ENCODE measurements at regions not wholly inside any gene's neighbourhood (a gene's known extent, or its start where the extent isn't known, plus 50 kb on each side); places are given as distances from the start of the nearest gene placed in this dataset.

DNA sequence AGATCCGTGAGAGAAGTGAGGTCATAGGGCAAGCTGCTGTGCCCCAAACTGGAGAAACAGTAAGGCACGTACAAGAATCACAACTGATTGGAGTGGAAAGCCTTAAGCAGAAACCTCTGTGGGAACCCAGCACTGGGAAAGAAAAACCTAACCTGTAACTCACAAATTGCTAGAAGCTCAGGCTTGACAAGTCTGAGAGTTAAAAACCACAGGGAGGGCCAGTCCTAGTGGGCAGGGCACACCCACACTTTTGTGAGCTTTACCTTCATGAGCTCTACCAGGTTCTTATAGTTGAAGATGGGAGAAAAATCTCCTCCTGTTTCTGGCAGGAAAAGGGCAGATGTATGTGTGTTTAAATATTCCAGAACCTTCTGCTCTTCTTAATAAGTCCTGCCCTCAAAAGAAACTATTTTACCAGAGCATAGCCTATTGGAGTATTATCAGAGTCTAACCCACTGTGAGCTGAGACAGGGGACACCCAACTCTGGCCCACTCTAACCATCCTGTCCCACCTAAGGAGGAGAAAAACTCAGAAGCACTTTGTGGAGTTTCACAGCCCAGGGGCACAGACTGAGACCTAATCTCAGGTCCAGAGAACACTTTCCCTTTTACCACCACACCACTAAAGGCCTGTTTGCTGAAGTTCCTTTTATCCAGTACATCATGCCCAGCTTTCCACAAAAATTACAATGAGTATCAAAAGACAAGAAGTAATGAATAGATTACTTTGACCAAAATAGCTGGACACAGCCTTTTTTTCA lies 1265.7 kb upstream of the CHAC2 start:
- TF ChIP-seq, protein P1, sequence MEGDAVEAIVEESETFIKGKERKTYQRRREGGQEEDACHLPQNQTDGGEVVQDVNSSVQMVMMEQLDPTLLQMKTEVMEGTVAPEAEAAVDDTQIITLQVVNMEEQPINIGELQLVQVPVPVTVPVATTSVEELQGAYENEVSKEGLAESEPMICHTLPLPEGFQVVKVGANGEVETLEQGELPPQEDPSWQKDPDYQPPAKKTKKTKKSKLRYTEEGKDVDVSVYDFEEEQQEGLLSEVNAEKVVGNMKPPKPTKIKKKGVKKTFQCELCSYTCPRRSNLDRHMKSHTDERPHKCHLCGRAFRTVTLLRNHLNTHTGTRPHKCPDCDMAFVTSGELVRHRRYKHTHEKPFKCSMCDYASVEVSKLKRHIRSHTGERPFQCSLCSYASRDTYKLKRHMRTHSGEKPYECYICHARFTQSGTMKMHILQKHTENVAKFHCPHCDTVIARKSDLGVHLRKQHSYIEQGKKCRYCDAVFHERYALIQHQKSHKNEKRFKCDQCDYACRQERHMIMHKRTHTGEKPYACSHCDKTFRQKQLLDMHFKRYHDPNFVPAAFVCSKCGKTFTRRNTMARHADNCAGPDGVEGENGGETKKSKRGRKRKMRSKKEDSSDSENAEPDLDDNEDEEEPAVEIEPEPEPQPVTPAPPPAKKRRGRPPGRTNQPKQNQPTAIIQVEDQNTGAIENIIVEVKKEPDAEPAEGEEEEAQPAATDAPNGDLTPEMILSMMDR (IDR thresholded peaks at IDR 0.05) = no peak
- TF ChIP-seq POLR2AphosphoS5 (IDR thresholded peaks at IDR 0.05) (no peak), POLR2A (IDR thresholded peaks at IDR 0.05) (no peak)
